ENCODE measurements at regions not wholly inside any gene's neighbourhood (a gene's known extent, or its start where the extent isn't known, plus 50 kb on each side); places are given as distances from the start of the nearest gene placed in this dataset.

DNA sequence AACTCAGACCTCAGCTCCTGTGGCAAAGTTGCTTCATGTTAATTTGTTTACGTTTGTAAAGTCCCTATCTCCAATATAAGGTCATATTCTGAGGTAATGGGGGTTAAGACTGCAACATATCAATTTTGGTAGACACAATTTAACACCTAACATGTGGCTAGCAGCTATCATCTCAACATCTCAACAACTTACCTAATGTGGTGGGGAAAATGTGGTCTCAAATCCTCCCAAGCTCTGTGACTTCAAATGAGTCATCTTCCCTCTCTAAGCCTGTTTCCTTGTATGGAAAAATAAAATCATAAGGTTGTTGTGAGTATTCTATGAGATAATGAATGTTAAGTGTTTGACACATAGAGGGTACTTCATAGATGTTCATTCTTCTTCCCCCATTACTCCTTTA, 443.3 kb downstream of the CDK5RAP2 start:
- Histone ChIP-seq H3K4me2 (ENCODE audit: low read length) (no peak overlapping the region), H4K20me1 (ENCODE audit: insufficient read depth, low read length) (no peaks in the 10 kb centered on the region), H3K9me3 (ENCODE audit: insufficient read depth, low read length) (no peaks in the 10 kb centered on the region), H3K9ac (ENCODE audit: low read length) (no peak overlapping the region), H3K79me2 (ENCODE audit: low read length) (no peaks in the 10 kb centered on the region), H3K36me3 (replicated peaks; ENCODE audit: low read depth, low read length) (no peaks in the 10 kb centered on the region), H2AFZ (ENCODE audit: low read depth, low read length) (no peak overlapping the region), H3K27ac (ENCODE audit: low read length) (no peak overlapping the region), H3K4me3 (ENCODE audit: low read length) (no peak overlapping the region), H3K27me3 (ENCODE audit: low read depth, low read length) (peaks cover 3% of the 10 kb centered on the region; the same call in 1 of the 2 replicates), H3K4me1 (ENCODE audit: low read length) (no peaks in the 10 kb centered on the region)
- TF ChIP-seq, protein P1, sequence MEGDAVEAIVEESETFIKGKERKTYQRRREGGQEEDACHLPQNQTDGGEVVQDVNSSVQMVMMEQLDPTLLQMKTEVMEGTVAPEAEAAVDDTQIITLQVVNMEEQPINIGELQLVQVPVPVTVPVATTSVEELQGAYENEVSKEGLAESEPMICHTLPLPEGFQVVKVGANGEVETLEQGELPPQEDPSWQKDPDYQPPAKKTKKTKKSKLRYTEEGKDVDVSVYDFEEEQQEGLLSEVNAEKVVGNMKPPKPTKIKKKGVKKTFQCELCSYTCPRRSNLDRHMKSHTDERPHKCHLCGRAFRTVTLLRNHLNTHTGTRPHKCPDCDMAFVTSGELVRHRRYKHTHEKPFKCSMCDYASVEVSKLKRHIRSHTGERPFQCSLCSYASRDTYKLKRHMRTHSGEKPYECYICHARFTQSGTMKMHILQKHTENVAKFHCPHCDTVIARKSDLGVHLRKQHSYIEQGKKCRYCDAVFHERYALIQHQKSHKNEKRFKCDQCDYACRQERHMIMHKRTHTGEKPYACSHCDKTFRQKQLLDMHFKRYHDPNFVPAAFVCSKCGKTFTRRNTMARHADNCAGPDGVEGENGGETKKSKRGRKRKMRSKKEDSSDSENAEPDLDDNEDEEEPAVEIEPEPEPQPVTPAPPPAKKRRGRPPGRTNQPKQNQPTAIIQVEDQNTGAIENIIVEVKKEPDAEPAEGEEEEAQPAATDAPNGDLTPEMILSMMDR (IDR thresholded peaks at IDR 0.05; ENCODE audit: low read depth, low read length): no peak
- no peak for TF ChIP-seq EZH2phosphoT487 (IDR thresholded peaks at IDR 0.05; ENCODE audit: low read depth)

DNA sequence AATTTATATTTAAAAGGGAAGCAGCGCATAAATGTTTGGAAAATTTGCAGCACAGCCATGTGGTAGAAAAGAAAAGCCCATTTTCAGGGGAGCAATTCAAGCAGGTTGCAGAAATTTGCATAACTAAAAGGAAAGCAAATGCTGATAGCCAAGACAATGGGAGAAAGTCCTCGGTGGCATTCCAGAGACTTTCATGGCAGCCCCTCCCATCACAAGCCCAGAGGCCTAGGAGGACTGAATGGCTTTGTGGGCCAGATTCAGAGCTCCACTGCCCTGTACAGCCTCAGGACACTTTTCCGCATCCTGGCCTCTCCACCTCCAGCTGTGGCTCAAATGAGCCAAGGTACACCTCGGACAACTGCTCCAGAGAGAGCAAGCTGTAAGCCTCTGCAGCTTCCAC, 462.9 kb downstream of the CDK5RAP2 start:
- TF ChIP-seq, protein P1 (IDR thresholded peaks at IDR 0.05; ENCODE audit: low read depth, low read length): no peak
- TF ChIP-seq EZH2phosphoT487 (IDR thresholded peaks at IDR 0.05; ENCODE audit: low read depth): no peak
- Histone ChIP-seq H3K27ac (ENCODE audit: low read length) (no peak overlapping the region), H3K36me3 (replicated peaks; ENCODE audit: low read depth, low read length) (no peaks in the 10 kb centered on the region), H2AFZ (ENCODE audit: low read depth, low read length) (no peak overlapping the region), H3K27me3 (ENCODE audit: low read depth, low read length) (0 out of 2 replicates have a peak, but pooled peaks cover 4% of the 10 kb centered on the region), H3K9me3 (ENCODE audit: insufficient read depth, low read length) (no peaks in the 10 kb centered on the region), H3K4me2 (ENCODE audit: low read length) (no peak overlapping the region), H3K79me2 (ENCODE audit: low read length) (no peaks in the 10 kb centered on the region), H3K4me3 (ENCODE audit: low read length) (no peak overlapping the region), H3K9ac (ENCODE audit: low read length) (no peak overlapping the region), H3K4me1 (ENCODE audit: low read length) (no peaks in the 10 kb centered on the region), H4K20me1 (ENCODE audit: insufficient read depth, low read length) (no peaks in the 10 kb centered on the region)

- no peak for TF ChIP-seq EZH2phosphoT487 (IDR thresholded peaks at IDR 0.05; ENCODE audit: low read depth)
- TF ChIP-seq, protein P1 (IDR thresholded peaks at IDR 0.05; ENCODE audit: low read depth, low read length): no peak
- H3K27me3 ChIP-seq (ENCODE audit: low read depth, low read length): peaks cover 28% of the 10 kb centered on the region; the same call in 1 of the 2 replicates
- H4K20me1 ChIP-seq (ENCODE audit: insufficient read depth, low read length): no peaks in the 10 kb centered on the region
- no peaks in the 10 kb centered on the region for H3K9me3 ChIP-seq (ENCODE audit: insufficient read depth, low read length)
- H3K79me2 ChIP-seq (ENCODE audit: low read length): no peaks in the 10 kb centered on the region
- no peak overlapping the region for H3K27ac ChIP-seq (ENCODE audit: low read length)
- H2AFZ ChIP-seq (ENCODE audit: low read depth, low read length): no peak overlapping the region
- no peaks in the 10 kb centered on the region for H3K4me1 ChIP-seq (ENCODE audit: low read length)
- H3K36me3 ChIP-seq (replicated peaks; ENCODE audit: low read depth, low read length): no peaks in the 10 kb centered on the region
- no peak overlapping the region for H3K4me2 ChIP-seq (ENCODE audit: low read length)
- H3K9ac ChIP-seq (ENCODE audit: low read length): no peak overlapping the region
- H3K4me3 ChIP-seq (ENCODE audit: low read length): no peak overlapping the region
Observed at GRCh38 chr9:120110520-120110919, 469.4 kb downstream of the CDK5RAP2 start.

DNA sequence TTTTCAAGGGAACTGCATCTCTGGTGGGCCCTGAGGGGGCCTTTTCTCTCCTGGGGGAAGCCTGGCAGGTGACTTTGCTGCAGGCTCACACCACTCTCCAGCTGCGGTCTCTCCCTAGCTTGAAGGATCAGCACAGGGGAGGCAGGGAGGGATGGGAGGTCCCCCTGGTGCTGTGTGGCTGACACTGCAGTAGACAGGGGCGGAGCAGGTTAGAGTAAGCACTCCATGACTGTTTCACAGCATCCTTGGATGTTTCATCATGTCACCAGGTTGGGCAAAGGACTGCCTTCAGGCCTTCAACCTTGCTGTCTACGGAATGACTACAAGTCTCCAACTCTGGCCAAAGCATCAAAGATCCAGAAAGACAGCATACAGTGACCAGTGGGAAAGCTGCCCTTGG, 470.7 kb downstream of the CDK5RAP2 start:
- Histone ChIP-seq H3K9me3 (ENCODE audit: insufficient read depth, low read length) (no peaks in the 10 kb centered on the region), H3K4me1 (ENCODE audit: low read length) (no peaks in the 10 kb centered on the region), H3K4me2 (ENCODE audit: low read length) (no peak overlapping the region), H3K27me3 (ENCODE audit: low read depth, low read length) (peaks cover 34% of the 10 kb centered on the region), H4K20me1 (ENCODE audit: insufficient read depth, low read length) (no peaks in the 10 kb centered on the region), H3K27ac (ENCODE audit: low read length) (no peak overlapping the region), H3K36me3 (replicated peaks; ENCODE audit: low read depth, low read length) (no peaks in the 10 kb centered on the region), H3K9ac (ENCODE audit: low read length) (no peak overlapping the region), H3K79me2 (ENCODE audit: low read length) (no peaks in the 10 kb centered on the region), H3K4me3 (ENCODE audit: low read length) (no peak overlapping the region), H2AFZ (ENCODE audit: low read depth, low read length) (no peak overlapping the region)
- no peak for TF ChIP-seq EZH2phosphoT487 (IDR thresholded peaks at IDR 0.05; ENCODE audit: low read depth)
- TF ChIP-seq, protein P1 (IDR thresholded peaks at IDR 0.05; ENCODE audit: low read depth, low read length): no peak

All from OCI-LY3 (cell line).